Hepatocyte (in vitro differentiated cells): ENCODE measurements at regions not wholly inside any gene's neighbourhood (a gene's known extent, or its start where the extent isn't known, plus 50 kb on each side); places are given as distances from the start of the nearest gene placed in this dataset.

ENCODE experiments used
- DNase-seq: peaks from one replicate; pipeline ENCODE4 v3.0.0-alpha.2; 2016; ENCODE audit warnings: low spot score
- H2AFZ ChIP-seq: fragments of 200-600 bp; sonication (generic); 2 replicates; pipeline ENCODE4 v1.6.0; 2016; ENCODE audit warnings: antibody characterized with exemption, mild to moderate bottlenecking
- H3K27ac ChIP-seq: fragments of 200-600 bp; sonication (generic); 2 replicates; pipeline ENCODE4 v1.5.1; 2016; ENCODE audit warnings: mild to moderate bottlenecking
- H3K27me3 ChIP-seq: fragments of 200-600 bp; sonication (generic); 2 replicates; pipeline ENCODE4 v1.6.1; 2016
- H3K36me3 ChIP-seq: fragments of 200-600 bp; sonication (generic); replicated peaks from 2 replicates; pipeline ENCODE4 v1.5.1; 2016; ENCODE audit warnings: low read depth; ENCODE audit not compliant: insufficient read depth
- H3K4me1 ChIP-seq: fragments of 200-600 bp; sonication (generic); 2 replicates; pipeline ENCODE4 v1.5.1; 2016; ENCODE audit warnings: mild to moderate bottlenecking, moderate library complexity; ENCODE audit not compliant: insufficient read depth
- H3K4me2 ChIP-seq: fragments of 200-600 bp; sonication (generic); 2 replicates; pipeline ENCODE4 v1.6.0; 2016
- H3K4me3 ChIP-seq: fragments of 200-600 bp; sonication (generic); 2 replicates; pipeline ENCODE4 v1.5.1; 2016; ENCODE audit warnings: mild to moderate bottlenecking
- H3K79me2 ChIP-seq: fragments of 200-600 bp; sonication (generic); 2 replicates; pipeline ENCODE4 v1.6.0; 2017; ENCODE audit warnings: mild to moderate bottlenecking
- H3K9me2 ChIP-seq: fragments of 200-600 bp; sonication (generic); replicated peaks from 2 replicates; pipeline ENCODE4 v1.6.0; 2017; ENCODE audit warnings: mild to moderate bottlenecking; ENCODE audit not compliant: insufficient read depth
- H3K9me3 ChIP-seq: fragments of 200-600 bp; sonication (generic); 2 replicates; pipeline ENCODE4 v1.5.1; 2016; ENCODE audit warnings: low read depth, mild to moderate bottlenecking
- H4K20me1 ChIP-seq: fragments of 200-600 bp; sonication (generic); 2 replicates; pipeline ENCODE4 v1.6.0; 2016; ENCODE audit warnings: mild to moderate bottlenecking; ENCODE audit not compliant: insufficient read depth, poor library complexity, severe bottlenecking
- EZH2 ChIP-seq: fragments of 200-600 bp; sonication (generic); IDR thresholded peaks from 2 replicates; pipeline ENCODE4 v1.6.1; 2016; ENCODE audit warnings: antibody characterized with exemption, mild to moderate bottlenecking, borderline replicate concordance
- EZH2phosphoT487 ChIP-seq: fragments of 200-600 bp; sonication (generic); IDR thresholded peaks from one replicate; pipeline ENCODE4 v1.6.1; 2018; ENCODE audit warnings: antibody characterized with exemption, mild to moderate bottlenecking, low read depth, moderate library complexity; ENCODE audit not compliant: unreplicated experiment, severe bottlenecking
- WGBS: methylation state at CpG from one replicate; pipeline ENCODE4 v1.1.6; 2016; ENCODE audit warnings: low lambda C conversion rate; ENCODE audit errors: missing lambda C conversion rate; 5-methylcytosine and 5-hydroxymethylcytosine counted together
- TF ChIP-seq, protein P1 (sequence below): fragments of 200-600 bp; sonication (generic); IDR thresholded peaks from 2 replicates; pipeline ENCODE4 v1.5.1; 2016; ENCODE audit warnings: antibody characterized with exemption, mild to moderate bottlenecking; ENCODE audit not compliant: poor library complexity

GRCh38 chr10:55203874-55204273, 402.8 kb upstream of the PCDH15 start:
- H3K9me2 ChIP-seq, result no peaks in the 10 kb centered on the region
- no peaks in the 10 kb centered on the region for H3K79me2 ChIP-seq
- no peaks in the 10 kb centered on the region for H3K9me3 ChIP-seq
- H3K4me3 ChIP-seq, result no peak overlapping the region
- no peaks in the 10 kb centered on the region for H3K27me3 ChIP-seq
- no peaks in the 10 kb centered on the region for H3K4me1 ChIP-seq
- no peak overlapping the region for H3K4me2 ChIP-seq
- no peak for DNase-seq
- TF ChIP-seq EZH2phosphoT487 (no peak), EZH2 (no peak)
- TF ChIP-seq, protein P1, sequence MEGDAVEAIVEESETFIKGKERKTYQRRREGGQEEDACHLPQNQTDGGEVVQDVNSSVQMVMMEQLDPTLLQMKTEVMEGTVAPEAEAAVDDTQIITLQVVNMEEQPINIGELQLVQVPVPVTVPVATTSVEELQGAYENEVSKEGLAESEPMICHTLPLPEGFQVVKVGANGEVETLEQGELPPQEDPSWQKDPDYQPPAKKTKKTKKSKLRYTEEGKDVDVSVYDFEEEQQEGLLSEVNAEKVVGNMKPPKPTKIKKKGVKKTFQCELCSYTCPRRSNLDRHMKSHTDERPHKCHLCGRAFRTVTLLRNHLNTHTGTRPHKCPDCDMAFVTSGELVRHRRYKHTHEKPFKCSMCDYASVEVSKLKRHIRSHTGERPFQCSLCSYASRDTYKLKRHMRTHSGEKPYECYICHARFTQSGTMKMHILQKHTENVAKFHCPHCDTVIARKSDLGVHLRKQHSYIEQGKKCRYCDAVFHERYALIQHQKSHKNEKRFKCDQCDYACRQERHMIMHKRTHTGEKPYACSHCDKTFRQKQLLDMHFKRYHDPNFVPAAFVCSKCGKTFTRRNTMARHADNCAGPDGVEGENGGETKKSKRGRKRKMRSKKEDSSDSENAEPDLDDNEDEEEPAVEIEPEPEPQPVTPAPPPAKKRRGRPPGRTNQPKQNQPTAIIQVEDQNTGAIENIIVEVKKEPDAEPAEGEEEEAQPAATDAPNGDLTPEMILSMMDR, result no peak
- H4K20me1 ChIP-seq, result no peaks in the 10 kb centered on the region
- H3K36me3 ChIP-seq, result no peaks in the 10 kb centered on the region
- no peak overlapping the region for H2AFZ ChIP-seq
- no peak overlapping the region for H3K27ac ChIP-seq

DNA sequence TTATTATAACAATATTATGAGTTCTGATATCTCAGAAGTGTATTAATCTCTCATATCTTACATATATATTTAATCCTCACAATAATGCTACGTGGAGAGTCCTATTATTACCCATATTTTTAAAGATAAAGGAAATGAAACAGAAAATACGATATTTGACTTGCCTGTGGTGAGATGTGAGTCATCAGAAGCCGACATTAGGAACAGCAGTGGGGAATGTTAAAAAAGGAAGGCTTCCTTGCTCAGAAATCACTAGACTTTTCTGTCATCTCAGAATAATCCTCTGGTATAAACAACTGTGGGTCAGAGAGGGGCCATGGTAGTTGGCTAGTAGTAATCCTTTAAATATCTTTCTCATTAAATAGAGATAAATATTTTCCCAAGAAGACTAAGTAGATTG, 402.3 kb upstream of the PCDH15 start:
- Histone ChIP-seq H3K9me2 (no peaks in the 10 kb centered on the region), H3K4me2 (peak overlapping the region; percentile 8), H3K4me3 (no peak overlapping the region), H4K20me1 (no peaks in the 10 kb centered on the region), H3K36me3 (no peaks in the 10 kb centered on the region), H2AFZ (no peak overlapping the region), H3K4me1 (no peaks in the 10 kb centered on the region), H3K27me3 (no peaks in the 10 kb centered on the region), H3K9me3 (no peaks in the 10 kb centered on the region), H3K79me2 (no peaks in the 10 kb centered on the region), H3K27ac (no peak overlapping the region)
- 70% methylated on average over 3 of the region's 3 CpGs for WGBS
- no peak for DNase-seq
- TF ChIP-seq, protein P1, result no peak
- TF ChIP-seq EZH2 (no peak), EZH2phosphoT487 (no peak)

DNA sequence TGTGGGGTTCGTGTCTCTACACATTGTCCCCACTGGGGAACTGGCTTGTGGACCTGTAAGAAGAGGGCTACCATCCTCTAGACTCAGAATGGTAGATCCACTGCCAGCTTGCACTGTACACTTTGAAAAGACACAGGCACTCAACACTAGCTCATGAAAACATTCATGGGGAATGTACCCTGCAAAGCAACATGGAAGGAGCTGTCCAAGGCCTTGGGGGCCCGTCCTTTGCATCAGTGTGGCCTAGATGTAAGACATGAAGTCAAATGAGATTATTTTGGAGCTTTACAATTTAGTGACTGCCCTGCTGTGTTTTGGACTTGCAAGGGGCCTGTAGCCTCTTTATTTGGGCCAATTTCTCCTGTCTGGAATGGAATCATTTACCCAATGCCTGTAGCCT, 399.0 kb upstream of the PCDH15 start:
- DNase-seq, result no peak
- H3K4me3 ChIP-seq, result no peak overlapping the region
- no peaks in the 10 kb centered on the region for H3K36me3 ChIP-seq
- no peaks in the 10 kb centered on the region for H3K79me2 ChIP-seq
- 85% methylated on average over 2 of the region's 2 CpGs for WGBS
- no peaks in the 10 kb centered on the region for H3K9me3 ChIP-seq
- H3K4me2 ChIP-seq, result no peak overlapping the region
- H3K9me2 ChIP-seq, result no peaks in the 10 kb centered on the region
- H3K27ac ChIP-seq, result no peak overlapping the region
- TF ChIP-seq, protein P1, result no peak
- TF ChIP-seq EZH2phosphoT487 (no peak), EZH2 (no peak)
- no peaks in the 10 kb centered on the region for H3K27me3 ChIP-seq
- no peak overlapping the region for H2AFZ ChIP-seq
- no peaks in the 10 kb centered on the region for H4K20me1 ChIP-seq
- H3K4me1 ChIP-seq, result no peaks in the 10 kb centered on the region

GRCh38 chr10:55191236-55191860, 390.3 kb upstream of the PCDH15 start:
- Histone ChIP-seq H4K20me1 (no peaks in the 10 kb centered on the region), H3K4me3 (no peak overlapping the region), H3K36me3 (no peaks in the 10 kb centered on the region), H3K27me3 (no peaks in the 10 kb centered on the region), H3K27ac (no peak overlapping the region), H2AFZ (no peak overlapping the region), H3K9me2 (no peaks in the 10 kb centered on the region), H3K4me1 (no peaks in the 10 kb centered on the region), H3K9me3 (no peaks in the 10 kb centered on the region), H3K79me2 (no peaks in the 10 kb centered on the region), H3K4me2 (peak overlapping the region; percentile 13)
- TF ChIP-seq EZH2phosphoT487 (no peak), EZH2 (no peak)
- TF ChIP-seq, protein P1, result no peak
- no peak for DNase-seq
- 53% methylated on average over 2 of the region's 2 CpGs for WGBS
